G401 (cell line): ENCODE measurements at regions not wholly inside any gene's neighbourhood (a gene's known extent, or its start where the extent isn't known, plus 50 kb on each side); places are given as distances from the start of the nearest gene placed in this dataset.

Experiments
- DNase-seq: peaks from one replicate; pipeline ENCODE4 v3.0.0-alpha.2; 2015; ENCODE audit warnings: low spot score
- in situ Hi-C: cut with HindIII; loops from 2 replicates; pipeline ENCODE4 v1.10.0; 2016; ENCODE audit warnings: low sequenced_read_pairs, mixed read lengths

GRCh38 chr7:47647918-47648250 lies 66.0 kb upstream of the TNS3 start:
- no peak for DNase-seq
- in situ Hi-C loops: no loop called here

- DNase-seq: peak; percentile 79
- in situ Hi-C loops: no loop called here
Measured at GRCh38 chr7:47647181-47647917, 65.4 kb upstream of the TNS3 start.

- DNase-seq: no peak
- in situ Hi-C loops: no loop called here
Measured at GRCh38 chr7:47643716-47644400, 61.9 kb upstream of the TNS3 start.

- in situ Hi-C loops: no loop called here
- DNase-seq: no peak
Measured at GRCh38 chr7:47640265-47640664, 58.4 kb upstream of the TNS3 start.

- in situ Hi-C loops: no loop called here
- DNase-seq: no peak
Measured at GRCh38 chr7:47639495-47640110, 57.7 kb upstream of the TNS3 start.

GRCh38 chr7:47638679-47639315 lies 56.9 kb upstream of the TNS3 start:
- DNase-seq: no peak
- in situ Hi-C loops: no loop called here

GRCh38 chr7:47636433-47637175 lies 54.7 kb upstream of the TNS3 start:
- DNase-seq: peak; percentile 67
- in situ Hi-C loops: no loop called here

- DNase-seq: no peak
- in situ Hi-C loops: no loop called here
Measured at GRCh38 chr7:47636081-47636432, 54.1 kb upstream of the TNS3 start.

GRCh38 chr7:47635091-47636080 lies 53.5 kb upstream of the TNS3 start:
- DNase-seq: peak; percentile 60
- in situ Hi-C loops: no loop called here

- in situ Hi-C loops: no loop called here
- DNase-seq: no peak
Measured at GRCh38 chr7:47634273-47634672, 52.4 kb upstream of the TNS3 start.

GRCh38 chr7:47633134-47633533 lies 51.2 kb upstream of the TNS3 start:
- in situ Hi-C loops: no loop called here
- DNase-seq: no peak
